ENCODE measurements at regions not wholly inside any gene's neighbourhood (a gene's known extent, or its start where the extent isn't known, plus 50 kb on each side); places are given as distances from the start of the nearest gene placed in this dataset.
"Not testable (repeated sequence)": the region's sequence is repeated elsewhere in the genome, so short reads cannot be mapped to it uniquely, and the experiment has no call there.

DNA sequence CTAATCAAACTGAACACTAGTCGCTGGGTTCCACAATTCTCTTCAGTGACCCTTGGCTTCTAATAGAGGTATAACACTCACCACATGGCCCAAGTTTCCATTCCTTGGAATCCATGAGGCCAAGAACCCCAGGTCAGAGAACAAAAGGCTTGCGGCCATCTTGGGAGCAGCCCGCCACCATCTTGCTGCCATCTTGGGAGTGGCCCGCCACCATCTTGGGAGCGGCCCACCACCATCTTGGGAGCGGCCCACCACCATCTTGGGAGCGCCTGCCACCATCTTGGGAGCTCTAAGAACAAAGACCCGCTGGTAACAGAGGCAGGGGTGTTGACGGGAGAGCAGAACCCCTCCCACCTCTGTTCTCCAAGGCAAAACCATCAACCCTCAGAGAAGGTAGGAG lies 493.4 kb downstream of the MATN1 start:
- no peak for DNase-seq (ENCODE audit: low read depth in 4 of 4, low spot score in 1 of 4)

DNA sequence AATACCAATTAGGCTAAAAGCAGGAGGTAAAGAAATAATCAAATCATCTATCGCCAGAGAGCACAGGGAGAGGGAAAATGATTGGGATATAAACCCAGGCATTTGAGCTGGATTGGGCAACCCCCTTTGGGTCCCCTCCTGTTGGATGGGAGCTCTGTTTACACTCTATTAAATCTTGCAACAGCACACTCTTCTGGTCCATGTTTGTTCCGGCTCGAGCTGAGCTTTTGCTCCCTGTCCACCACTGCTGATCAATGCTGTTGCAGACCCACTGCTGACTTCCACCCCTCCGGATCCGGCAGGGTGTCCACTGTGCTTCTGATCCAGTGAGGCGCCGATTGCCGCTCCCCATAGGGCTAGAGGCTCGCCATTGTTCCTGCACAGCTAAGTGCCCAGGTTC lies 493.8 kb downstream of the MATN1 start:
- DNase-seq (ENCODE audit: low read depth in 4 of 4, low spot score in 1 of 4) = no peak

DNA sequence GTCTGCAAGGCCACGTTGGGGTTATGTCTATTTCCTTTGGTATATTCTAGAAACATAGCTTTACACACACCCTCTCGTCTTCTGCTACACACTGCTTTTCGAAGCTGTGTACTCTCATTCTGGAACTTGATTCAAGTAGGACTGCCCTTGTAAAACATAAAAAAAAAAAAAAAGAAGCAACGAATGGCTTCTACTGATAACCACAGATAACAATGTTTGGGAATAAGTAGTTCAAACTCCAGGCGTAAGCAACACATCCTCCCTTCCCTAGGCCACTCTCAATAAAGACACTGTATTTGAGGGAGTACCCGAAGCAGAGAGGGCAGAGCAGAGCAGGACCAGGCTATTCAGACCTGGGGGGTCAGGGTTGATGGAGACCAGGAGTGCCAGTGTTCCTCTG lies 496.7 kb downstream of the MATN1 start:
- no peak for DNase-seq (ENCODE audit: low read depth in 4 of 4, low spot score in 1 of 4)

DNA sequence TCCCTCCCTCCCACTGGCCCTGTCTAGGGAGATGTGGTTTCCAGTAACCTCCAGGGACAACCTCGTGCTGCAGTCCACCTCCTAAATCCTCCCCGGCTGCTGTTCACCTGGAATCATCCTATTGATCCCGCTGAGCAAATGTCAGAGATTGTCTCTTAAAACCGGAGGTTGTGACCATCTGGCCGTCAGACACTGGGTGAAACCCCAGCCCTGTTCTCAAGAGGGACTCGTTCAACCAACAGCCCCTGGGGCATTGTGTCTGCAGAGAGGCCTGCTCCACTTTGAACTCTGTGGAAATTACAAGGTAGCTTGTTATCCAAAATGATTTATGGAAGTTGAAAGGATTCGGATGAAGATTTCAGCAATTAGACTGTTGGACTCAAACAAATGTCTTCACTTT lies 498.0 kb downstream of the MATN1 start:
- no peak for DNase-seq (ENCODE audit: low read depth in 4 of 4, low spot score in 1 of 4)

DNA sequence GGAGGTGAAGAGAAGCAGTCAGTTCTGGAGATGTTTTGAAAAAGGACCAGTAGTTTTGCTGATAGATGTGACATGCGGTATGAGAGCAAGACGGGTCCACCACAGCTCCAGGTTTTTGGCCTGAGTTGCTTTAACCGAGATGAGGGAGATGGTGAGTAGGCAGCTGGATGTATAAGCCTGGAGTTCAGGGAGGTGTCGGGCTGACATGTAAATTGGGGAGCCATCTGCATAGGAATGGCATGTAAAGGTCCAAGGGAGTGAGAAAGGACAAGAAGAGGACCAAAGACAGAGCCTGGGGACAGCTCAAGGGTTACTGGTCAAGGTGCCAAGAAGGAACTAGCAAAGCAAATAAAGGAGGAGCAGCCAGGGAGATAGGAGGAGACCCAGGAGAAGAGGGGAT lies 503.7 kb downstream of the MATN1 start:
- DNase-seq (ENCODE audit: low read depth in 4 of 4, low spot score in 1 of 4) = no peak

DNA sequence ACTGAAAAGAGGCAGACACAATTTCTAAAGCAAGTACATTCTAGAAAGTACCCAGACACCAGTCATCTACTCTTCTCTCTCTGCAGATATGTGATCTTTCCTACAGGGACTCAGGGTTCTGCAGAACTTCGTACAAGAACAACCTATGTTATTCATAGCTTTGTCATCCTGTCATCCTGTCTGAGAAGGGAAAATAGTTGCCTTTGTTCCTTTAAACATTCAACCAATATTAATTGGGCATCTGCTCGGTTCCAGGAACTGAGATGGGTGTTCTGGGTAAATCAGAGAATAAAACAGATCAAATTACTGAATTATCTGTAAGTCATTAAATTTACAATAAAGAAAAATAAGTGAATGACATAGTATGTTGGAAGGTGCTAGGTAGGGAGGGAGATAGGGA lies 504.9 kb downstream of the MATN1 start:
- no peak for DNase-seq (ENCODE audit: low read depth in 4 of 4, low spot score in 1 of 4)

DNA sequence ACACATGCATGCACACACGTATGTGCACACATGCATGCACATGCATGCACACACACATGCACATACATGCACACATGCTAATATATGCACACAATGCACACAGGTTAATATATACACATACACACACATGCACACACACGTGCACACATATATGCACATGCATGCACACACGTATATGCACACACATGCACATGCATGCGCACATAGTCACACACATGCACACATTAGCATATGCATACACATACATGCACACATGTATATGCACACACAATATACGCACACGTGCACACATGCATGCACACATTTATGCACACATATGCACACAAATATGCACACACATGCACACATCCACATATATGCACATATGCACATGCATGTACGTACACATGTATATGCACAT lies 506.8 kb downstream of the MATN1 start:
- DNase-seq (ENCODE audit: low read depth in 4 of 4, low spot score in 1 of 4) = no peak

DNA sequence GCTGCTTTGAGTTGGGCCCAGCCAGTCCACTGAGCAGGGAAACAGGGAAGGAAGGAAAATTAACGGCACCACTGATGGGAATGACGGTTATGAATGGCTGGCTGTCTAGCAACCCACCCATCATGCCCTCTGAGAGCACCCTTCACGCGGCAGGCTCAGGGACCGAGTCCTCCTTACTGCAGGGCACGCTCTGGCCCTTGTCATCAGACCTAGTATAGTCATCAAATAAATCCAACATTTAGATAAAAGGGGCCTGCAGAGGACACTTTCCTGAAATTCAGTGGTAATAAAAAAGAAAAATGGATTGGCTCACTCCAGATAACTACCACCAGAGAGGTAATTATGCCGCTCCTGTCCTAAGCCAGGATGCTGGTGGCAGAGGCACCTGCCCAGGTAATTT lies 509.4 kb downstream of the MATN1 start:
- no peak for DNase-seq (ENCODE audit: low read depth in 4 of 4, low spot score in 1 of 4)

DNA sequence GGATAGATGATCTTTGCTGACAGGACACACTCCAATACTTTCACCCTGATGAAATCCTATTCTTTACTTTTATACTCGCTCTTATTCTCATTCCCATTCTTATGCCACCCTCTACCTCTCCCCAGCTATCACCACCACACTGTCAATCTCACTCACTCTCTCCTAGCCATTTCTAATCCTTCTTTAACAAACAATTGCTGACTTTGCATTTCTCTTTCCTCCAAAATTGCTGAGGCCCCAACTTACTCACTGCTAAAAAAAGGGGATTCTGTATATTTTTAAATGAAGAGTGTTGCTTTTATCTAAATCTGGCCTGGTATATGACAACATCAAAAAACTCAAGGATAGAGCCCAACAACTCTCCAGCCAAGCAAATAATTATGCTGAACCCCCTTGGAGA lies 515.4 kb downstream of the MATN1 start:
- not testable (repeated sequence) for DNase-seq (ENCODE audit: low read depth in 4 of 4, low spot score in 1 of 4)

DNA sequence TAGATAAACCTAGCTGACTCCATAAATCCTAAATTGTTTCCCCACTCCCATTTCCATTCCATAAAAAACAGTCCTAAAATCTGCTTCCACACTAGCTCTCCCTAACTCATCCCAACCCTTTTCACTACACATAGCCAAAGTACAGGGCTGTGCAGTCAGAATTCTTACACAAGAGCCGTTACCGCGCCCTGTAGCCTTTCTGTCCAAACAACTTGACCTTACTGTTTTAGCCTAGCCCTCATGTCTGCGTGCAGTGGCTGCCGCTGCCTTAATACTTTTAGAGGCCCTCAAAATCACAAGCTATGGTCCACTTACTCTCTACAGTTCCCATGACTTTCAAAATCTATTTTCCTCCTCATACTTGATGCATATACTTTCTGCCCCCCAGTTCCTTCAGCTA lies 516.8 kb downstream of the MATN1 start:
- DNase-seq (ENCODE audit: low read depth in 4 of 4, low spot score in 1 of 4) = not testable (repeated sequence)

DNA sequence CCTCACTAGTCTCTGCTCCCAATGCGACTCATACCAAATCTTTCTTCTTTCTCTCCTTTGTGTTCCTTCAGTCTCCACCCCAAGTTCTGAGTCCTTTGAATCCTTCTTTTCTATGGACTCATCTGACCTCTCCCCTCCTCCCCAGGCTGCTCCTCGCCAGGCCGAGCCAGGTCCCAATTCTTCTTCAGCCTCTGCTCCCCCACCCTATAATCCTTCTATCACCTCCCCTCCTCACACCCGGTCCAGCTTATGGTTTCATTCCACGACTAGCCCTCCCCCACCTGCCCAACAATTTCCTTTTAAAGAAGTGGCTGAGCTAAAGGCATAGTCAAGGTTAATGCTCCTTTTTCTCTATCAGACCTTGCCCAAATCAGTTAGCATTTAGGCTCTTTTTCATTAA lies 518.5 kb downstream of the MATN1 start:
- DNase-seq (ENCODE audit: low read depth in 4 of 4, low spot score in 1 of 4) = not testable (repeated sequence)

DNA sequence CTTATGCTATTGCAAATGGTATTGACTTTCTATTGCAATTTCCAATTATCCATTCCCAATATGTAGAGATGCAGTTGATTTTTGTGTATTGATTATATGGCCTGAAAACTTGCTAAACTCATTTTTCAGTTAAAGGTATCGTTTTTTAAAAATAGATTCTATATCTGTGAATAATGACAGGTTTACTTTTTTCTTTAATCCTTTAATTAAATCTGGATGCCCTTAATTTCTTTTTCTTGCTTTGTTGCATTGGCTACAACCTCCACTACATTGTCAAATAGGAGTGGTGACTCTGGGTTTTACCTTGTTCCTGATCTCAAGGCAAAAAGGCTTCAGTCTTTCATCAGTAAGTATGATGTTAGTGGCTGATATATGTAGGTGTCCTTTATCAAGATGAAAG lies 522.4 kb downstream of the MATN1 start:
- no peak for DNase-seq (ENCODE audit: low read depth in 4 of 4, low spot score in 1 of 4)

DNA sequence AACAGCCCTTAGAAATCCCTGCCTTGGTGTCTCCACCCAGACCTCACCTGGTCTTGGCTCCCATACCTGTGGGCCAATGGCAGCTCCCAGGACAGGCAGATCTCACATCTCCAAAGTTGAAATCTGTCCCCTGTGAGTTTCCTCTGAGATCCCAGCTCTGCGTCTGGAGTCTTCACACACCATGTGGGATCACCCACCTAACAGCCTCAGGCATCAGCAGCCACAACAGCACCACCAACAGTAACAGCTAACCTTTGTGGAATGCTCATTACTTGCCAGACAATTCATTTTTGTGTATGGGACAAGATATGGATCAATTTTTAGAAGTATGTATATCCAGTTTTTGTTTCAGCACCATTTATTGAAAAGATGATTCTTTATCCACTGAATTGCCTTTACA lies 523.2 kb downstream of the MATN1 start:
- DNase-seq (ENCODE audit: low read depth in 4 of 4, low spot score in 1 of 4) = no peak

DNA sequence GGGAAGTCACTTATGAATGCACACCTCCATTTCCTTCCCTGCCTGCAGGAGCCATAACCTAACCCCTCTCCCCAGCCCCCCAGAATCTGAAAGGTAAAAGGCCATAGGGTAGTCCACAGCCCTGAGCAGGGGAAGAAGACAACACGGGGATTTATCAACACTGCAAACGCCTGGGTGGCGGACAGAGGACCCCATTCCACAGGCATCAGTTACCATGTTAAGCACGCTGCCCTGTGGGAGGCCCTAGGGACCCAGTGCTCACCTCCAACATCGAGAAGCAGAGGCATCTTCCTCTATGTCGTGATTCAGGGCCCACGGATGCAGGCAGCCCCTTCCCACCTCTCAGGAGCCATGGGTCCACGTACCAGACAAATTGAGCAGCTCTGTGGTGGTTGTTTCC lies 523.8 kb downstream of the MATN1 start:
- no peak for DNase-seq (ENCODE audit: low read depth in 4 of 4, low spot score in 1 of 4)

DNA sequence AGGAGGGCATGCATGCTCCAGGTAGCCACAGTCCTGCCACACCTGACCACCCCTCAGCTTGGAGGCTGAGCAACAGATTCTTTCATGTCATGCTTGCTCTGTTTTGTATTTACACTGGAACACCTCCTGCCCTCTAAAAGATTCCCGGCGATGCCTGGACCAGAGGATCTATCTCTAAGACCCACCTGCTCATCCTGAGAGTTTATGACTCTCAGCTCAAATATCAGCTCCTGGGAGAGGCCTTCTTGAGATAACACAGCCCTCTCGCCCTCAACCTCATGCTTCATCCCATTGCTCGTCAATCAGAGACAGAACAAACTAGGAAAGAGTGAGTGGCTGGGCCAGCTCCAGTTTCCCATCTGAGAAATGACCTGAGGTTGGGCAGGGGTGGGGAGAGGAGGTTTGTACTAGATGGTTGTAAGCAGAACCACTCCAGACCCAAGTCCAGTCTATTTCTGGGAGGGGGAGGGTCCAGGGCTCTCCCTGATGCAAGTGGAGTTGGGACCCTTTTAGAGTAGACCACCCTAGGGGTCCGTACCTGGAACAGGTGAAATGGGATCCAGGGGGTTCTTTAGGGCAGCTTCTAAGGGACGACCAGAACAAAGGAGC lies 524.5 kb downstream of the MATN1 start:
- DNase-seq (ENCODE audit: low read depth in 4 of 4, low spot score in 1 of 4) = no peak

DNA sequence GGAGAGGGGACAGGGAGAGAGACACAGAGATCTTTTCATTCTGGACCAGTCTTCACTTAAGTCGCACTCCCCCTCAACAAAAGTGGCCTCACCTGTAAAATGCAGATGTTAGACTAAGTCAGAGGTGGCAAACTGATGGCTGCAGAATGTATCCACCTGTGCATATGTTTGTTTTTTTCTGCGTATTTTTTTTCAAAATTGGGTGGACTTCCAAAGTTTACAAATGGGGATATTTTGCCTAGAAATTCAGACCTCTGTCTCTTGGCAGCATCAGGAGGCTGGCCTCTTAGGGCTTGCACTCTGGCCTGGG lies 525.0 kb downstream of the MATN1 start:
- no peak for DNase-seq (ENCODE audit: low read depth in 4 of 4, low spot score in 1 of 4)

DNA sequence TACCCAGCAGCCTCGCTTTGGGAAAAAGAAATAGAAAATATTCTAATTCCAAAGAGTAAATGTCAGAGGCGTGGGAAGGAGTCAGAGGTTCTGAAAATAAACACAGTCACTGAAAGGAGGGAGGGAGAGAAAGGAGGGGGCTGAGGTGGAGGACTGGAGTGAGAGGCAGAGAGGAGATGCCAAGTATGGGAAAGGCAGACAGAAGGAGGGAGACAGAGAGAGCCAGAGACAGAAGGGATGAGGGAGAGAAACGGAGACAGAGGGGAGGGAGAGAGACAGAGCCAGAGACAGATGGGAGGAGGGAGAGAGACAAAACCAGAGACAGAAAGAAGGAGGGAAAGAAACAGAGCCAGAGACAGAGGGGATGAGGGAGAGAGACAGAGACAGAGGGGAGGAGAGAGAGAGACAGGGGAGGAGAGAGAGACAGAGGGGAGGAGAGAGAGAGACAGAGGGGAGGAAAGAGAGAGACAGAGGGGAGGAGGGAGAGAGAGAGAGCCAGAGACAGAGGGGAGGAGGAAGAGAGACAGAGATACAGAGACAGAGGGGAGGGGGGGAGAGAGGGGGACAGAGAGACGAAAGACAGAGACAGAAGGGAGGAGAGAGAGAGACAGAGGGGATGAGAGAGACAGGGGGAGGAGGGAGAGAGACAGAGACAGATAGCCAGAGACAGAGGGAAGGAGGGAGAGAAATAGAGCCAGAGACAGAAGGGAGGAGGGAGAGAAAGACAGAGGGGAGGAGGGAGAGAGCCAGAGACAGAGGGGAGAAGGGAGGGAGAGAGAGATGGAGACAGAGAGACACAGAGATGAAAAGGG lies 525.5 kb downstream of the MATN1 start:
- no peak for DNase-seq (ENCODE audit: low read depth in 4 of 4, low spot score in 1 of 4)

DNA sequence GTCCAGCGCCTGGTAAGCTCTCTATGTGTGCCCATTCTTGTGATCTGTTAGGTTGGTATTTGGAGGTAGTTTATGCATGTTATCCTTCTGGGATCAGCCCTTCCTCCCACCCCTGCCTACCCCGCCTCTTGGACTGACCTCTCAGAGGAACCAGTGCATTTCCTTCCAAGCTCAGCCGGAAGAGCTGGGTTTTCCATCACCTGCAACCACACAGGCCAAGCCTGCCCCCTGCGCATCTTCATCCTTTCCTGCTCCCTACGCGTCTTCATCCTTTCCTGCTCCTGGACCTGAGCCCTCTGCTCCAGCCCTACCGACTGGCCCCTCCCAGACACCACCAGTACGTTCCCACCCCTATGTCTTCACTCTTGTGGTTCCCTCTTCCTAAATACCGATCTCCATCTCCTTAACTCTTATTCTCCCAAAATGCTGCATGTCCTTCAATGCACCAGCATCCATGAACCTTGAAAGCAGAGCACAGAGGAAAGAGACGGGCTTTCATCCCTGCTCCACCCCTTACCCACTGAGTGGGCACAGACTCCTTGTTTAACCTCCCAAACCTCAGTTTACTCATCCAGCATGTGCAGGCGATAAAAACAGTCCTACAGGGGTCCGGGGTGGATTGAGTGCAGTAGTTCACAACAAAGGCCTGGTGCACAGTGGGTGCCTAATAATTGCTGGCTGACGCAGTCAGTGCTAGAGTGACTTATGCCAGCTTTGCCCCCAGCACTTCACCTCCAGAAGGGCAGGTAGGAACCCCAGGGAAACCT lies 526.3 kb downstream of the MATN1 start:
- DNase-seq (ENCODE audit: low read depth in 4 of 4, low spot score in 1 of 4) = no peak

DNA sequence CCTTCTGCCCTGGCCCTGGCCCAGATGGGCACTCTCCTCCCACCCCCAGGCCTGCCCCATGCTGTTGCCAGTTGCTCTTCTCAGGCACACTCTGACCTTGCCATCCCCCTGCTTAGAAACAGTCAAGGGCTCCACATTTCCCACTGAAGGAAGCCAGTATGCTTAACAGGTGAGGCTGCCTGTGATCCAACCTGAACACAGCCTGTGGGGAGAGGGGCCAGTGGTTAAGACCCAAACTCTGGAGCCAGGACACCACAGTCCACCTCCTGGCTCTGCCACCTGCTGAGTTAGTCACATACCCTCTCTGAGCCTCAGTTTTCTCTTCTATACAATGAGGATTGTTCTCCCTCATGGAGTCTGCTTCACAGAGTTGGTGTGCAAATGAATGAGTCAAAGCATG lies 526.9 kb downstream of the MATN1 start:
- no peak for DNase-seq (ENCODE audit: low read depth in 4 of 4, low spot score in 1 of 4)

DNA sequence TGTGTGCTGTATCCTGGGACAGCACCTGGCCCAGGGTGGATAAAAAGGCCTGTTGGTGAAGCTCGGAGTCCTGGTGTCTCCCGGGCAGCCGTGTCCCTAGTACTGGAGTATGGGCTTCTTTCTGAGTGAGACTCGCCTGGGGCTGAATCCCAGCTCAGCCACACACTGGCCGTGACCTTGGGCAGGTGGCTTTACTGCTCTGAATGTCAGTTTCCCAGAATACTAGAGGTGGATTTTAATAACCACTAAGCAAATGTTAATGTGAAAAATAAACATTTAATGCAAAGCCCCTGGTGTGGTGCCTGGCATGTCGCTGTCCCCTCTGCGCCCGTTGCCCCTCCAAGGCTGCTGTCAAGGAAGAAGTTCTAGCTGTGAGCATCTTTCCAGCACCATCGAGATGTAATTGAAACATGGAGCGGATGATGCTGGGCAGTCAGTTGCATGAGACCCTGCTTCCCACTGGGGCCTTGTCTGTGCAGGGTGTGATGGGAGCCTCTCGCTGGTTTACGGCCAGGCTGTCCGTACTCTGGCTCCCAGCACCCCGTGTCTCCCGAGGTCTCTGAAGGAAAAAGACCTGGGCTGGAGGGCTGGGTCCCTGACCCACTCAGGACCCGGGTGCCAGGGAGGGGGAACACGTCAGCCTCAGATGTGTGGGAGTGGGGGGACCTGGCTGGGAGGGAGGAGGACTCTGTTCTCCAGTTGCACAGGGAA lies 527.8 kb downstream of the MATN1 start:
- no peak for DNase-seq (ENCODE audit: low read depth in 4 of 4, low spot score in 1 of 4)

DNA sequence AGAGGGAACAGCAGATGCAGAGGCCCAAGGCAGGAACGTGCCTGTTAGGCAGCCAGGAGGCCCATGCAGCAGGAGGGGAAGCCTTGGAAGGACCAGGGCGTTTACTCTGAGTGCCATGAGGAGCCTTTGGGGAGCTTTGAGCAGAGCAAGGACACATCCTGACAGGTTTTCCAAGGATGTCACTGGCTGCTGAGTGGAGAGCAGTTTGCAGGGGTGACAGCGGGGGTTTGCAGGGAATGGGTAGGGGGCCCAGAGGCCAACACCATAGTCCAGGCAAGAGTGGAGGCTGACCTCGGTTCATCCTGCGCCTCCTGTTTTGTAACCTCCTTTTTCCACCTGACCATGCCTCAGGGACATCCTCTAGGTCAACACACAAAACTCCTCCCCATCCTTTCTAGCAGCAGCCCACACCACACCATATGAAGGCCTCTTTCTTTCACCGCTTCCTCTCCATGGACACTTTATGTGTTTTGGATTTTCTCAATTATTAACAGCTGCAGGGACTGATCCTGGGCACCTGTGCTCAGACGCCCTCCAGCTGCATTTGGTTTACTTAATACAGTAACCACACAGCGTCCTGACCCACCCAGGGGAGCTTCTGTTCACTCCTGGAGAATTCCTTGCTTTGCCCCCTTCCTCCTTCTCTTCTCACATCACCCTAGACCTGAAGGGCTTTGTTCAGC lies 528.5 kb downstream of the MATN1 start:
- DNase-seq (ENCODE audit: low read depth in 4 of 4, low spot score in 1 of 4) = no peak

Measured in stimulated activated CD4-positive, alpha-beta T cell treated with anti-CD3 and anti-CD28 coated beads, Interleukin-1b, Interleukin-23, amount 100 ng/mL, for 24 hours (primary cell).